ENCODE measurements at regions not wholly inside any gene's neighbourhood (a gene's known extent, or its start where the extent isn't known, plus 50 kb on each side); places are given as distances from the start of the nearest gene placed in this dataset.

- DNase-seq, result no peak
Measured at GRCh38 chr1:221072214-221072613, 193.0 kb downstream of the HLX start.

- peak; percentile 36 for DNase-seq
Measured at GRCh38 chr1:221074332-221074731, 195.1 kb downstream of the HLX start.

GRCh38 chr1:221075911-221076310 is 196.7 kb downstream of the HLX start:
- DNase-seq, result no peak

GRCh38 chr1:221076391-221076811 is 197.2 kb downstream of the HLX start:
- DNase-seq, result no peak

GRCh38 chr1:221078260-221078965 is 199.2 kb downstream of the HLX start:
- DNase-seq, result no peak

GRCh38 chr1:221083902-221084301 is 204.7 kb downstream of the HLX start:
- DNase-seq, result no peak

GRCh38 chr1:221084681-221085080 is 205.4 kb downstream of the HLX start:
- no peak for DNase-seq

GRCh38 chr1:221085701-221086375 is 206.6 kb downstream of the HLX start:
- DNase-seq, result no peak

GRCh38 chr1:221087919-221088318 is 208.7 kb downstream of the HLX start:
- DNase-seq, result no peak

- no peak for DNase-seq
Measured at GRCh38 chr1:221089273-221089672, 210.0 kb downstream of the HLX start.

- DNase-seq, result no peak
Measured at GRCh38 chr1:221089803-221090202, 210.6 kb downstream of the HLX start.

GRCh38 chr1:221093903-221094791 is 214.9 kb downstream of the HLX start:
- no peak for DNase-seq

GRCh38 chr1:221097479-221098281 is 218.4 kb downstream of the HLX start:
- peak; percentile 54 for DNase-seq

- DNase-seq, result no peak
Measured at GRCh38 chr1:221098471-221099405, 219.5 kb downstream of the HLX start.

GRCh38 chr1:221099747-221100595 is 220.7 kb downstream of the HLX start:
- DNase-seq, result peak; percentile 47

GRCh38 chr1:221100611-221101010 is 221.4 kb downstream of the HLX start:
- peak; percentile 39 for DNase-seq

- DNase-seq, result no peak
Measured at GRCh38 chr1:221101807-221102605, 222.8 kb downstream of the HLX start.

GRCh38 chr1:221104596-221104995 is 225.4 kb downstream of the HLX start:
- peak; percentile 48 for DNase-seq

GRCh38 chr1:221105578-221105977 is 226.3 kb downstream of the HLX start:
- no peak for DNase-seq

GRCh38 chr1:221106616-221107015 is 227.4 kb downstream of the HLX start:
- DNase-seq, result no peak
